NB4 (cell line): ENCODE measurements at regions not wholly inside any gene's neighbourhood (a gene's known extent, or its start where the extent isn't known, plus 50 kb on each side); places are given as distances from the start of the nearest gene placed in this dataset.
"Not testable (repeated sequence)": the region's sequence is repeated elsewhere in the genome, so short reads cannot be mapped to it uniquely, and the experiment has no call there.

ENCODE experiments used
- CTCF ChIP-seq: IDR thresholded peaks from one replicate; pipeline ENCODE4 v1.5.1; 2012; ENCODE audit warnings: low read depth, low read length
- MAX ChIP-seq: IDR thresholded peaks from 2 replicates; pipeline ENCODE4 v1.6.1; 2011; ENCODE audit warnings: low read depth, low read length
- MYC ChIP-seq: IDR thresholded peaks from 2 replicates; pipeline ENCODE4 v1.6.1; 2011; ENCODE audit warnings: low read depth, low read length
- POLR2A ChIP-seq: IDR thresholded peaks from 2 replicates; pipeline ENCODE4 v1.6.1; 2011; ENCODE audit warnings: mild to moderate bottlenecking; ENCODE audit not compliant: insufficient read length; ENCODE audit errors: extremely low read depth

GRCh38 chr12:13898387-13898786 is 83.0 kb downstream of the GRIN2B start:
- not testable (repeated sequence) for TF ChIP-seq CTCF, MYC, POLR2A, MAX
